Karpas-422 (cell line): ENCODE measurements at regions not wholly inside any gene's neighbourhood (a gene's known extent, or its start where the extent isn't known, plus 50 kb on each side); places are given as distances from the start of the nearest gene placed in this dataset.
"Not testable (repeated sequence)": the region's sequence is repeated elsewhere in the genome, so short reads cannot be mapped to it uniquely, and the experiment has no call there.

ENCODE experiments used
- DNase-seq: peaks from one replicate; pipeline ENCODE4 v3.0.0-alpha.2; 2015
- H2AFZ ChIP-seq: fragments of 200-600 bp; sonication (generic); 2 replicates; pipeline ENCODE4 v1.6.1; 2014; ENCODE audit warnings: antibody characterized with exemption, low read length, mixed read lengths
- H3K27ac ChIP-seq: fragments of 200-600 bp; sonication (generic); 2 replicates; pipeline ENCODE4 v1.5.1; 2014; ENCODE audit warnings: mild to moderate bottlenecking, low read length, moderate library complexity
- H3K27me3 ChIP-seq: fragments of 200-600 bp; sonication (generic); 2 replicates; pipeline ENCODE4 v1.6.1; 2014; ENCODE audit warnings: low read length, mixed read lengths
- H3K36me3 ChIP-seq: fragments of 200-600 bp; sonication (generic); 2 replicates; pipeline ENCODE4 v1.6.1; 2014; ENCODE audit warnings: low read length, mixed read lengths; ENCODE audit not compliant: insufficient read depth
- H3K4me1 ChIP-seq: fragments of 200-600 bp; sonication (generic); 2 replicates; pipeline ENCODE4 v1.6.1; 2014; ENCODE audit warnings: mild to moderate bottlenecking, low read length, mixed read lengths
- H3K4me2 ChIP-seq: fragments of 200-600 bp; sonication (generic); 2 replicates; pipeline ENCODE4 v1.6.1; 2014; ENCODE audit warnings: low read length, low read depth, mild to moderate bottlenecking; ENCODE audit not compliant: poor library complexity, severe bottlenecking
- H3K4me3 ChIP-seq: fragments of 200-600 bp; sonication (generic); 2 replicates; pipeline ENCODE4 v1.5.1; 2014; ENCODE audit warnings: mild to moderate bottlenecking, antibody characterized with exemption, low read length, mixed read lengths
- H3K79me2 ChIP-seq: fragments of 200-600 bp; sonication (generic); 2 replicates; pipeline ENCODE4 v1.6.1; 2014; ENCODE audit warnings: mild to moderate bottlenecking, low read length, mixed read lengths
- H3K9ac ChIP-seq: fragments of 200-600 bp; sonication (generic); 2 replicates; pipeline ENCODE4 v1.6.0; 2014; ENCODE audit warnings: low read length
- H3K9me2 ChIP-seq: fragments of 200-600 bp; sonication (generic), shearing (Covaris generic); replicated peaks from 2 replicates; pipeline ENCODE4 v1.6.0; 2014; ENCODE audit warnings: mild to moderate bottlenecking, low read length, moderate library complexity; ENCODE audit not compliant: insufficient read depth
- H3K9me3 ChIP-seq: fragments of 300-700, 200-600 bp; sonication (generic); 2 replicates; pipeline ENCODE4 v1.6.1; 2014; ENCODE audit warnings: low read length, mixed read lengths
- H4K20me1 ChIP-seq: fragments of 200-600 bp; sonication (generic); 2 replicates; pipeline ENCODE4 v1.6.1; 2014; ENCODE audit warnings: mild to moderate bottlenecking, antibody characterized with exemption, low read length, low read depth; ENCODE audit not compliant: insufficient read depth

DNA sequence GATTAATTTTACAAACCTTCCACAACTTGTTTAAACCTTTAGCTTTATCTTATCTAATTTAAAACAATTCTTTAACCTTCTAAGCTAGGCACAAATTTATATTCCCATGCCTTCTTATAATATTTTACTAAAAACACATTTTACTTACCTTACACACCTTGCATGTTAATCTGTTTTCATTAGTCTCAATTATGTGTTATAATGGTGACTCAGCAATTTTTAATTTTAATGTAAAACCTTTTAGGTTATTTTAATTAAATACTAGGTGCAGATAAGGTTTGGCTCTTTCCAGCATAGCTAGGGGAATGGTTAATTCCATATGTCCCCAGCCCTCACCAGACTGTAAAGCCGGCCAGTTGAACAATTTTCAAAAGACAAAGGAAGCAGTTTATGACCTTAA, 264.6 kb upstream of the SGO1 start:
- Histone ChIP-seq H3K4me2 (no peak overlapping the region), H2AFZ (no peak overlapping the region), H3K27me3 (no peaks in the 10 kb centered on the region), H3K4me3 (no peak overlapping the region), H3K79me2 (no peaks in the 10 kb centered on the region), H3K9me2 (no peaks in the 10 kb centered on the region), H3K36me3 (no peaks in the 10 kb centered on the region), H3K9ac (no peak overlapping the region), H4K20me1 (no peaks in the 10 kb centered on the region), H3K4me1 (no peaks in the 10 kb centered on the region), H3K9me3 (no peaks in the 10 kb centered on the region), H3K27ac (no peak overlapping the region)
- DNase-seq, result no peak

DNA sequence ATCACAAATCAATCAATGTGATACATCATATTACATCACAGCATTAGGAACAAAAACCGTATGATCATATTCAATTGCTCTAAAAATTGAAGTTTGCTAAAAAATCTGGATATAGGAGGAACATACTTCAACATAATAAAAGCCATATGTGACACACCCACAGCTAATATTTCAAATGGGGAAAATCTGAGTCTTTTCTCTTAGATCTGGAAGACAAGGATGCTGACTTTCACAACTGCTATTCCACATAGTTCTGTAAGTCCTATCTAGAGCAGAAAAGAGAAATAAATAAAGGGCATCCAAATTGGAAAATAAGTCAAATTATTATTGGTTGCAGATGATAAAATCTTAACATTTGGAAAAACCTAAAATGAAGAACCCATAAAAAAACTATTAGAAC, 256.8 kb upstream of the SGO1 start:
- Histone ChIP-seq H3K9me2 (no peaks in the 10 kb centered on the region), H3K9ac (no peak overlapping the region), H3K4me2 (no peak overlapping the region), H3K79me2 (no peaks in the 10 kb centered on the region), H2AFZ (no peak overlapping the region), H3K4me1 (no peaks in the 10 kb centered on the region), H4K20me1 (no peaks in the 10 kb centered on the region), H3K4me3 (no peak overlapping the region), H3K9me3 (no peaks in the 10 kb centered on the region), H3K27me3 (no peaks in the 10 kb centered on the region), H3K36me3 (no peaks in the 10 kb centered on the region), H3K27ac (no peak overlapping the region)
- DNase-seq, result no peak

DNA sequence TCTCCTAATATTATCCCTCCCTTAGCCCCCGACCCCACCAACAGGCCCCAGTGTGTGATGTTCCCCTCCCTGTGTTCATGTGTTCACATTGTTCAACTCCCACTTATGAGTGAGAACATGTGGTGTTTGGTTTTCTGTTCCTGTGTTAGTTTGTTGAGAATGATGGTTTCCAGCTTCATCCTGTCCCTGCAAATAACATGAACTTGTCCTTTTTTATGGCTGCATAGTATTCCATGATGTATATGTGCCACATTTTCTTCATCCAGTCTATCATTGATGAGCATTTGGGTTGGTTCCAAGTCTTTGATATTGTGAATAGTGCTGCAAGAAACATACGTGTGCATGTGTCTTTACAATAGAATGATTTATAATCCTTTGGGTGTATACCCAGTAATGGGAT, 241.3 kb upstream of the SGO1 start:
- H3K27me3 ChIP-seq, H3K4me2 ChIP-seq, H2AFZ ChIP-seq, H3K4me3 ChIP-seq, H3K79me2 ChIP-seq, H4K20me1 ChIP-seq, H3K27ac ChIP-seq, H3K9me3 ChIP-seq, H3K4me1 ChIP-seq, DNase-seq, H3K9ac ChIP-seq, H3K9me2 ChIP-seq, H3K36me3 ChIP-seq: not testable (repeated sequence)

DNA sequence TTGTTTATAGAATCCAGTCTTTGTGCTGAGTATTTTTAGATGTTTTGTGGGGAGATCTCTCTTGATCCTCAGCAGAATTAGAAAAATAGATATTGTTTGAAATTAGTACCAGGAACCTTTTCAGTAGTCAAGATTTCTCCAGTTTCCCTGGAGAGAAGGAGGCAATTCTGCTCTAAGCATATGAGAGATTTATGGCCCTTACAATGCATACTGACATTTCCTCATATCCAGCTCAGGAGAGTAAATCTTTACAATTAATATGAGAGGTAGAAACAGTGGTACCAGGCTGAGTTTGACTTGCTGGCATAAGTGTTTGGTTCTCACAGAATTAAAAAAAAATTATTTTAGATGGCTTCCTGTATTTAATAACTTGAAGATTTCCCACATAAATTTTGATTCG, 239.1 kb upstream of the SGO1 start:
- H3K36me3 ChIP-seq, result no peaks in the 10 kb centered on the region
- no peak for DNase-seq
- no peaks in the 10 kb centered on the region for H3K79me2 ChIP-seq
- H3K27me3 ChIP-seq, result no peaks in the 10 kb centered on the region
- H3K4me3 ChIP-seq, result no peak overlapping the region
- no peak overlapping the region for H3K4me2 ChIP-seq
- H3K27ac ChIP-seq, result no peak overlapping the region
- H3K9me2 ChIP-seq, result no peaks in the 10 kb centered on the region
- no peak overlapping the region for H2AFZ ChIP-seq
- no peaks in the 10 kb centered on the region for H3K4me1 ChIP-seq
- H3K9me3 ChIP-seq, result no peaks in the 10 kb centered on the region
- no peaks in the 10 kb centered on the region for H4K20me1 ChIP-seq
- H3K9ac ChIP-seq, result no peak overlapping the region

DNA sequence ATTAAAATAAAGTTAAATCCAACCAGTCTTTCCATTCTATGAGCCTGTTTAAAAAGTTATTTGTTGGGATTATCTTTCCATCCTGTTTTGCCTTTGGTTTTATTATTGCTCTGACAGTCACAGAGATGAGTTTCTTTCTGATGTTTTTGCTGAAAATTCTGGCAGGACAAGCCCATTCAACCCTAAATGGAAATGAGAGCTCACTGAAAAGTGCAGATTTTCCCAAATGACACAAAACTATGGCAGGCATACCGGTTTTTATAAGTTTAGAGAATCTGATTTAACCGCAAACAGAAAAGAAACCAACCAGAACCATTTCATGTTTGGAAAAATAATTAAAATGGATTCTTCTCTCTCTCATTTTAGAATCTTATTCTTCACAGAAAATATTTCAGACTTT, 238.1 kb upstream of the SGO1 start:
- Histone ChIP-seq H2AFZ (no peak overlapping the region), H3K27me3 (no peaks in the 10 kb centered on the region), H3K36me3 (no peaks in the 10 kb centered on the region), H3K27ac (no peak overlapping the region), H3K9ac (no peak overlapping the region), H3K4me1 (no peaks in the 10 kb centered on the region), H3K79me2 (no peaks in the 10 kb centered on the region), H3K4me2 (no peak overlapping the region), H3K4me3 (no peak overlapping the region), H3K9me2 (no peaks in the 10 kb centered on the region), H4K20me1 (no peaks in the 10 kb centered on the region), H3K9me3 (no peaks in the 10 kb centered on the region)
- DNase-seq, result no peak

DNA sequence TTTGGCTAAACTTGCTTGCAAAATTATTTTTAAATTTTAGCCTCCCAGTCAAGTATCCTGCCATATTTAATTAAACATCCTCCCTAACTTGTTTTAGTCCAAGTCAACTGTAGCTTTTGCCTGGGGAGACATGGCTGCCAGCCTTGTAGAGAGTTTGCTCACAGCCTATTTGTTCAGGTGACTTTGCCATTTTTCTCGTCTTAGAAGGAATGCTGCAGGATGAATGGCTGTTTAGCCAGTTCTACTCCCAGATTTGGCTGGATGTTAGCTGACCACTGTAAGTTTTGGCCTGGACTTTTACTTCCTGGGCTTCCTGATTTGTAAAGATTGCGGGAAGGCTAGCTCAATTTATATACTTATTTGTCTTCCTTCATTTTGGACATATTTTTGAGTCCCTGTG, 236.4 kb upstream of the SGO1 start:
- no peak for DNase-seq
- Histone ChIP-seq H3K4me2 (no peak overlapping the region), H3K36me3 (no peaks in the 10 kb centered on the region), H3K9ac (no peak overlapping the region), H3K9me3 (no peaks in the 10 kb centered on the region), H3K27me3 (no peaks in the 10 kb centered on the region), H3K4me1 (no peaks in the 10 kb centered on the region), H3K9me2 (no peaks in the 10 kb centered on the region), H3K4me3 (no peak overlapping the region), H3K79me2 (no peaks in the 10 kb centered on the region), H3K27ac (no peak overlapping the region), H2AFZ (no peak overlapping the region), H4K20me1 (no peaks in the 10 kb centered on the region)

DNA sequence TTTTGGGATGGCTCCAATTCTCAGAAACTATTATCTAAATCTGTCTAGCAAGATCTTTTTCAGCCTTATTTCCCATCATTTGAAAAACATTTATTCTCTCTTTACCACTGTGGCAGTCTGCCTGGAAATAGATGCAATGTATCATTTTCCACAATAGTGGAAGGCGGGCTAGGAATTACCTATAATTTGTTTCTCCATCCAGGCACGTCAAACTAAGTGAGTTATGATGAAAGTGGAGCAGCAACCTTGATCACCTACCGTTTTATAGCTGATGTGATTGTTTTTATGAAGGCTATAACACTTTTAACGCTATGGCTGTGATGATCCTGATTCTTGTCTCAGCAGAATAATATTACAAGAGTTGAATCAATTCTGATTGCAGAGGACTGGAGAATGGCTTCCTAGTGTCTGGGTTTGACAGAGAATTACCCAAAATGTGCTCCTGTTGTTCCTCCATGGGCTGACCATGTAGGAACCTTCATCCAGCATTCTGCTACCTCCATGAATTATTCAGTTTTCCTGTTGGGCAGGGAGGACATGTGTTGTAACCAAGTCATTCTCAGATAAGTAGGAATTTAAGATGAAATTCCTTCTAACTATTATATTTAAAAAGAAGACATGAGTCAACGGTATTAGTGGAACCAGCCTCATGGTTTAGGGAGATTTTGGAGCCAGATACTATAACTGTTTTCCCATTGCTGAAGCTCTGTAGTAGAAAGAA, 231.5 kb upstream of the SGO1 start:
- Histone ChIP-seq H3K9me2 (0 out of 2 replicates have a peak, but pooled peaks cover 2% of the 10 kb centered on the region), H3K27me3 (0 out of 2 replicates have a peak, but pooled peaks cover 2% of the 10 kb centered on the region), H3K4me3 (no peak overlapping the region), H3K9ac (no peak overlapping the region), H2AFZ (no peak overlapping the region), H3K36me3 (no peaks in the 10 kb centered on the region), H3K79me2 (no peaks in the 10 kb centered on the region), H4K20me1 (no peaks in the 10 kb centered on the region), H3K4me2 (no peak overlapping the region), H3K27ac (no peak overlapping the region), H3K4me1 (no peaks in the 10 kb centered on the region), H3K9me3 (no peaks in the 10 kb centered on the region)
- DNase-seq, result no peak

DNA sequence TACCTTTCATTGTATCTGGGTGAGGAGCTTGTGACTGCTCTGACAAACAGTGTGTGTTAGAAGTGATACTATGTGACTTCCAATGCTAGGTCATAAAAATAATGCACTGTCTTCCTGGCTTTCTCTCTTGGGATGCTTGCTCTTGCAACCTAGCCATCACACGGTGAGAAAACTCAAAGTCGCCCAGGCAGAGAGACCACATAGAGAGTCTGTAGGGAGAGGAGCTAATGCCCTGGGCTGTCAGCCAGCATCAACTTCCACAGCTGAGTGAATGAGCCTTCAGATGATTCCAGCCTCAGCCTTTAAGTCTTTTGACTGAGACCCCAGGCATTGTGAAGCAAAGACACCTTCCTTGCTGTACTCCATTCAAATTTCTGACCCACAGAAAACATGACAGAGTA, 220.6 kb upstream of the SGO1 start:
- no peak overlapping the region for H2AFZ ChIP-seq
- no peaks in the 10 kb centered on the region for H3K36me3 ChIP-seq
- DNase-seq, result no peak

DNA sequence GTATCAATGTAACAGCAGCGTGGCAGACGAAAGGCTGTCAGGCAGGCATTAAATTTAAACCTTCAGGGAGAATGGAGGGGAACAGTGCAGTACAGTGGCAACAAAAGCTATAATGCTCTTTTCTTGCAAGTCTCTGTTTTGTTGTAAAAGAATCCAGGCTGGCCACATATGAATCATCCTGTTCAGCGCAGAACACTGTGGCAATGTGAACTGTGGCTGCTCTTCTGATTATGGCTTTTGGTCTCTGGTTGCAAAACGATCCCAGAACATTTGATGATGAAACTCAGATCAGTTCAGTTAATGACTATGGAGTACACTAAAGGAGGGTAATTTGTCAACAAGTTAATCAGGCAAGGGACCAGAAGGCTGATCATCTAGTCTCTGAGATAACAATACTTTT, 219.7 kb upstream of the SGO1 start:
- Histone ChIP-seq H3K9me2 (no peaks in the 10 kb centered on the region), H3K9ac (no peak overlapping the region), H3K27ac (no peak overlapping the region), H3K27me3 (no peaks in the 10 kb centered on the region), H3K9me3 (no peaks in the 10 kb centered on the region), H3K4me1 (no peaks in the 10 kb centered on the region), H3K4me3 (no peak overlapping the region), H4K20me1 (no peaks in the 10 kb centered on the region), H3K4me2 (no peak overlapping the region), H3K79me2 (no peaks in the 10 kb centered on the region), H3K36me3 (no peaks in the 10 kb centered on the region), H2AFZ (no peak overlapping the region)
- DNase-seq, result peak; percentile 16

More for the DNA sequence above, 220.6 kb upstream of the SGO1 start:
- Histone ChIP-seq H3K27me3 (no peaks in the 10 kb centered on the region), H3K27ac (no peak overlapping the region), H3K79me2 (no peaks in the 10 kb centered on the region), H3K4me3 (no peak overlapping the region), H4K20me1 (no peaks in the 10 kb centered on the region), H3K9me2 (no peaks in the 10 kb centered on the region), H3K4me2 (no peak overlapping the region), H3K9me3 (no peaks in the 10 kb centered on the region), H3K4me1 (no peaks in the 10 kb centered on the region), H3K9ac (no peak overlapping the region)
